GM12875 (cell line): ENCODE measurements at regions not wholly inside any gene's neighbourhood (a gene's known extent, or its start where the extent isn't known, plus 50 kb on each side); places are given as distances from the start of the nearest gene placed in this dataset.

Experiments used
- H3K4me3 ChIP-seq: one replicate; pipeline ENCODE4 v1.5.1; 2011; ENCODE audit warnings: low read depth, low read length, control low read depth
- CTCF ChIP-seq: IDR thresholded peaks from 2 replicates; pipeline ENCODE4 v1.5.1; 2011; ENCODE audit warnings: low read depth, mild to moderate bottlenecking, control low read depth, inconsistent platforms, low read length, moderate library complexity, borderline replicate concordance; ENCODE audit not compliant: insufficient read depth

DNA sequence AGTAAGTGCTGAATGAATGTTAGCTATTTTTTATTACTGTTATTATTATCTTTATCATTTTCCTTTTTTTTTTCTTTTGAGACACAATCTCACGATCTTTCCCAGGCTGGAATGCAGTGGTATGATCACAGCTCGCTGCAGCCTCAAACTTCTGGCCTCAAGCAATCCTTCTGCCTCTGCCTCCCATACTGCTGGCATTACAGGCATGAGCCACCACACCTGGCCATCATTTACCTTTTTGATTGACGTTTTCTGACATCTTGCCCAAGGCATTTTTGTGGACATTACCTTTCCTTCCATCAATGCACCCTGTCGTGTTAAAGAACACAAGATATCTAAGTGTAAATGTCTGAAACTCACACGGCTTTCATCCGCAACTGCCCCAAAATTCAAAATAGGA lies 138.2 kb downstream of the GAS1 start:
- no peak overlapping the region for H3K4me3 ChIP-seq
- no peak for TF ChIP-seq CTCF

DNA sequence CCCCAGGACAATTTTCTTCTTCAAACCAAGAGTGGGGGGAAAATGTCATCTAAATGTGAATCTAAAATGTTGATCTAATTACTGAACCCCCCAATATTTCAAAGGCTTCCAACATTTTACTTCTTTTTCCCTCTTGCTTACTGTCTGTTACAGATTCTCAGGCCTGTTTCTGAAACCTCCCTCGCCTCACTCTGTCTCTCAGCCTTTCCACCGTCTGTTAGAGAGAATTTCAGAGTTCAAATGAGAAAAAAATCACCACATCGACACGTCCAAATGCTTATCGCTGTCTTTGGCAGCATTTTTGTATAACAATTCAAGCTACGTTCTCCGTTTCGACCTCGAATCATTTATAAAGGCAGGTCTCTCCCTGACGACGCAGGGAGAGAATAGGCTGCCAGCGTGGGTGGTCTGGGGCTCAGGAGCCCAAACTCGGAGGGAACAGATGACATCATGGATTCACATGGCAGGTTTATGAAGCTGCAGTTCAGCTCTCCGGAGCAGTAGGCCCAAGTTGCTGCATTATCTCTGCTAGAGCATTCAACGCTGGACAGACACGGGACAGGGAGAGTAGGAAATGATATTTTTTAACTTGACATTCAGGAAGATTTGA lies 139.8 kb downstream of the GAS1 start:
- no peak overlapping the region for H3K4me3 ChIP-seq
- no peak for TF ChIP-seq CTCF

- TF ChIP-seq CTCF: no peak
Measured at GRCh38 chr9:86804011-86804410, 143.3 kb downstream of the GAS1 start.

GRCh38 chr9:86802900-86803673 lies 144.2 kb downstream of the GAS1 start:
- no peak for TF ChIP-seq CTCF
- H3K4me3 ChIP-seq: no peak overlapping the region

More at GRCh38 chr9:86804011-86804410, 143.3 kb downstream of the GAS1 start:
- H3K4me3 ChIP-seq: no peak overlapping the region

DNA sequence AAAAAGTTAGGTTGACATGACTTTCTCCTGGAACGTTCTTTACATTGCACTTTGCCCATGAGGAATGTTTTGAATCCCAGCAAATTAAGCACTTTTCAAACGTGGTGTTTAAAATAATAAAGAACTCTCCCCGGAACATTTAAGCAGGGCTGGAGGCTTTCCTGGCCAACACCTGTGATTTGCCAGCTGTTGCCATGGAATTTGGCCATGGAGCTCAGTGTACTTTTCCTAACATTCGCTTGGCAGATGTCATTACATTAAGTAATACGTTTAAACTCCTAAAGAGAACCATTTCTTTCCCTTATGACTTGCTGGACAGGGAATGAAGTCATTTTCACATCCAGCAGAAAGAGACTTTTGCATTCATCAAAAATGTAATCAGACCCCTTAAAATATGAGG lies 146.1 kb downstream of the GAS1 start:
- TF ChIP-seq CTCF: no peak
- H3K4me3 ChIP-seq: no peak overlapping the region

DNA sequence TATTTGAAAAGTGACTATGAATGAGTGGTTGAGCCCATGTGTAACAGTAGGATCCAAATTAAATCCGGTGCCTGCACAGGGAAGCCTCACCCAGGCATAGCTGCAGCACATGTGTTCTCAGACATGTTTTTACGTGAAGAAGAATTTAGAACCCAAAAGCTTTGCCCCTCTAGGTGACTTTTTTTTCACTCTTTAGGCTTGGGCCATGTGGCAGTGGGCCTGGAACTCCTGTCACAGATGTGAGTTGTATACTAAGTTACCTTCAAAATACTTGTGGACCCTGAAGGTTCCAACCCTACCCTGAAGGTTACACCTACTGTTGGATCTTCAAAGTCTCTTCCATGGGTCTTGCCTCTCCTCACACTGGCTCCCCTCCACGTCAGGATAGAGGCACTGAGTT lies 146.6 kb downstream of the GAS1 start:
- H3K4me3 ChIP-seq: no peak overlapping the region
- TF ChIP-seq CTCF: no peak

DNA sequence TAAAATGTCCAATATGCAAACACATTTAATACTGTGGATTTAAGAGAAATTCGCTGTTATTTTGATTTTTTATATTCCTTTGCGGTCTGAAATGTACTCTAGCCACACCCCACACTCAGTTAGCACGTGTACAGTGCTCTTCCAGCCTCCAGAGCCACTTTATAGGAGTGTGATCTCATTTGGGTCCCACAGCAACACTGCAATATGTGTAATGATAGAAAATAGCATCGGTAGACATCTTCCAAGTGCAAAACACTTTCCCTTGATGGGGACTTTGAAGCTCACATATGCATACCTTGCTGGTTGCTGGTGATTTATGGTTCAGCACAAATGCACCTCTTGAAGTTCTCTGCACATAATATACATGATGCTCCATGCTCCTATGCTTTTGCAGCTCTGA lies 148.3 kb downstream of the GAS1 start:
- no peak for TF ChIP-seq CTCF

More for the DNA sequence above, 148.3 kb downstream of the GAS1 start:
- H3K4me3 ChIP-seq: no peak overlapping the region
